NT2/D1 (cell line): ENCODE measurements at regions not wholly inside any gene's neighbourhood (a gene's known extent, or its start where the extent isn't known, plus 50 kb on each side); places are given as distances from the start of the nearest gene placed in this dataset.

Source experiments
- DNase-seq: peaks from one replicate; pipeline ENCODE4 v3.0.0-alpha.2; 2011; ENCODE audit warnings: low read depth, low spot score
- H3K27me3 ChIP-seq: 2 replicates; pipeline ENCODE4 v1.6.0; 2011; ENCODE audit warnings: mild to moderate bottlenecking; ENCODE audit not compliant: insufficient read length, insufficient read depth
- H3K36me3 ChIP-seq: 2 replicates; pipeline ENCODE4 v1.6.1; 2011; ENCODE audit warnings: mild to moderate bottlenecking, low read length, mixed read lengths; ENCODE audit not compliant: insufficient read depth, insufficient read length
- H3K4me1 ChIP-seq: 2 replicates; pipeline ENCODE4 v1.5.1; 2011; ENCODE audit not compliant: insufficient read depth, insufficient read length
- H3K4me3 ChIP-seq: 2 replicates; pipeline ENCODE4 v1.5.1; 2011; ENCODE audit warnings: low read depth; ENCODE audit not compliant: insufficient read length
- H3K9ac ChIP-seq: 2 replicates; pipeline ENCODE4 v1.6.0; 2011; ENCODE audit warnings: low read depth; ENCODE audit not compliant: insufficient read length
- H3K9me3 ChIP-seq: 2 replicates; pipeline ENCODE4 v1.5.1; 2011; ENCODE audit warnings: mild to moderate bottlenecking, low read length; ENCODE audit not compliant: insufficient read depth
- SUZ12 ChIP-seq: IDR thresholded peaks from 2 replicates; pipeline ENCODE4 v1.6.1; 2011; ENCODE audit not compliant: insufficient read length, insufficient read depth; ENCODE audit errors: extremely low read depth
- YY1 ChIP-seq: IDR thresholded peaks from 2 replicates; pipeline ENCODE4 v1.6.1; 2011; ENCODE audit not compliant: insufficient read length, insufficient read depth
- ZNF274 ChIP-seq: IDR thresholded peaks from 2 replicates; pipeline ENCODE4 v1.6.1; 2011; ENCODE audit warnings: mild to moderate bottlenecking, low read depth, low read length

DNA sequence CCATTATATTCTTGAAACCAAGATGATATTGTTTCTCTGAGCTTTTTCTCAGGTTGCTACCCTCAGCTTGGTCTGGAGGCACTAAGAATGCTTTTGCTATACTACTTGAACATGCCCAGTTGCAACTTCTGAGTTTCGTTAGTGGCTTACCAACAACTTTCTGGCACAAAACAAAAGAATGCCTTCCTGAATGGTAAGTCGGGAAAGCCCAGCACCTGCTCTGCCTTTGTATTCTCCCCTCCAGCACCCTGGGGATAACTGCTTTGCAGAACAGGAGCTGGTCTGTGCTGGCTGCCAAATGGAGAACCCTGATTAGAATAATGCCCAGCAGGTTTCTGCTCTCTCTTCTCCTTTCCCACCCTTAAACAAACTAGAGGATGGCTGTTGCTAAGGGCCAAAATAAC, 149.3 kb downstream of the TGFB2 start:
- no peak overlapping the region for H3K9ac ChIP-seq
- H3K27me3 ChIP-seq: no peaks in the 10 kb centered on the region
- DNase-seq: peak; percentile 83
- H3K36me3 ChIP-seq: no peaks in the 10 kb centered on the region
- H3K9me3 ChIP-seq: no peaks in the 10 kb centered on the region
- no peak for TF ChIP-seq YY1
- H3K4me1 ChIP-seq: no peaks in the 10 kb centered on the region
- no peak overlapping the region for H3K4me3 ChIP-seq

DNA sequence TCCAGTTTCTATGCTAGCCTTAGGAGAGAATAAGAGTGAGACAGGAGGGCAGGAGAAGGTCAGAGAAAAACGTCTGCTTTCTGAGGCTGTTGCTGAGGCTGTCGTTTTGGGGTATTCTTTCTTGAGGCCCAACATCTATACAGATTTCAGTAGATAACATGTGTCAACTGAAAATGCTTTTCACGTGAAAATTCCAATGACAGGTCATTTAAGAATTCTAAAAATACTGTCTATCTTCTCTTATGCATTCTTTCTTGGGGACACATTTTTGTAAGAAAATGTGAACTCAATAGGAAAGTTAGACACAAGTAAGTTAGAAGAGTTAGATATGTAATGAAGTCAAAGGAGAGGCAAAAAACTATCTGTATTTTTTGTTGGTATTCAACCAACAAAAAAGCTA, 150.8 kb downstream of the TGFB2 start:
- no peaks in the 10 kb centered on the region for H3K36me3 ChIP-seq
- H3K4me3 ChIP-seq: no peak overlapping the region
- TF ChIP-seq ZNF274 (no peak), YY1 (no peak), SUZ12 (no peak)
- H3K4me1 ChIP-seq: no peaks in the 10 kb centered on the region
- no peaks in the 10 kb centered on the region for H3K27me3 ChIP-seq
- H3K9me3 ChIP-seq: no peaks in the 10 kb centered on the region
- H3K9ac ChIP-seq: no peak overlapping the region
- DNase-seq: no peak

DNA sequence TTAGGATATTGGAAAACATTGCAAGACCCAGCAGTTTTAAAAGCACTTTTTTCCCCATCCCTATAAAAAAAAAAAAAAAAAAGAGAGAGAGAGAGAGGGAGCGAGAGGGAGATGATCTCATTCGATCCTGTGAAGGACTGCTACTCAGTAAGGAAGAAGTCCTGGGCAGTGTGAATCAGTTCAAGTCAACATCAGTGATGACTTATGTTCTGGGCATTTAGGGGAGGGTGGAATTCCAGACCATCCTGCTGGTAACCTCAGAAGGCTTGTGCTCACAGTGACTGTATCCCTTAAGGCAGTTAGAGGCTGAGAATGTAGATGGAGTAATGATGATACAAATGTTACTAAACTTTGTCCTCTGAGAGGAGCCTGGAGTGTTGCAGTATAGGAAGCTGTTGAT, 151.4 kb downstream of the TGFB2 start:
- TF ChIP-seq SUZ12 (no peak), YY1 (no peak), ZNF274 (no peak)
- H3K4me3 ChIP-seq: no peak overlapping the region
- peak; percentile 36 for DNase-seq
- no peak overlapping the region for H3K9ac ChIP-seq
- no peaks in the 10 kb centered on the region for H3K36me3 ChIP-seq
- H3K4me1 ChIP-seq: no peaks in the 10 kb centered on the region
- no peaks in the 10 kb centered on the region for H3K27me3 ChIP-seq
- H3K9me3 ChIP-seq: no peaks in the 10 kb centered on the region

DNA sequence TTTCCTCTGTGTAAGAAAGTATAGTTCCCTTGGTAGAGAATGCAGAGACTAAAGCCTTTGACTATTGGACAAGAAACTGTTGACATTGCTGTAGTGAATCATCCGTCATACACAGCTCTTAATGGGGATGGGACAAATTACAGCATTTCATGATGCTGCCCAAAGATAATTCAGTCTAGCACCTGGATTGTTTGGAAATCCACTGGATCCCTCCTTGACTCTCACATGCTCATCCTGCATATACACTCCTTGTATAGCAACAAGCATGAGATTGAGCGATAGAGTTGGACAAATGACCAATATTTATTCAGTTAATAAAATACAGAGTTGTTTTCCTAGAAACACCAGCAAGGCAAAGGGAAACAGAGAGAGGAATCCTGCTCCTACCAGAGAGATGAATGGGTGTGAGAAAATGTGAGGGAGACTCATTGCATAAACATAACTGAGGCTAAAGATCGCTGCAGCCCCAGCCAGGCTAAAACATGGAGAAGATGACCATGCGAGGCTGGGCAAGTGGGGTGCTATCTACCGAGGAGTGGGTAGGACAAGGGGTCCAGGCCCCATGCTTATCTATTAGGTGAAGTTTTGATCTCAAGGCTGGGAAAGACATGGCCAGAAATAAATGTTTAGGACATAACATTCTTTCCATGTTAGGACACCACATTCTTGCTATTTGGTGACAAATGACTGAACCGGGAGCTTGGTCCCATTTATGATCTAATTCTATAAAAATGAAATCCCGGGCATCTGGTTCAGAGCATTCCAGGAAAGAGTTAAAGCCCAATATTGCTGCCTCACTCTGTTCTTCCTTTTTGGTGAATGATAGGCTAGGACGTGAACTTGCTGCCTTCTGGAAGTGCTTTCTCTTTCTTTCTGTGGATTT, 153.2 kb downstream of the TGFB2 start:
- Histone ChIP-seq H3K36me3 (no peaks in the 10 kb centered on the region), H3K4me1 (no peaks in the 10 kb centered on the region), H3K9ac (no peak overlapping the region), H3K9me3 (no peaks in the 10 kb centered on the region), H3K27me3 (no peaks in the 10 kb centered on the region), H3K4me3 (no peak overlapping the region)
- DNase-seq: no peak
- TF ChIP-seq ZNF274 (no peak), YY1 (no peak), SUZ12 (no peak)

DNA sequence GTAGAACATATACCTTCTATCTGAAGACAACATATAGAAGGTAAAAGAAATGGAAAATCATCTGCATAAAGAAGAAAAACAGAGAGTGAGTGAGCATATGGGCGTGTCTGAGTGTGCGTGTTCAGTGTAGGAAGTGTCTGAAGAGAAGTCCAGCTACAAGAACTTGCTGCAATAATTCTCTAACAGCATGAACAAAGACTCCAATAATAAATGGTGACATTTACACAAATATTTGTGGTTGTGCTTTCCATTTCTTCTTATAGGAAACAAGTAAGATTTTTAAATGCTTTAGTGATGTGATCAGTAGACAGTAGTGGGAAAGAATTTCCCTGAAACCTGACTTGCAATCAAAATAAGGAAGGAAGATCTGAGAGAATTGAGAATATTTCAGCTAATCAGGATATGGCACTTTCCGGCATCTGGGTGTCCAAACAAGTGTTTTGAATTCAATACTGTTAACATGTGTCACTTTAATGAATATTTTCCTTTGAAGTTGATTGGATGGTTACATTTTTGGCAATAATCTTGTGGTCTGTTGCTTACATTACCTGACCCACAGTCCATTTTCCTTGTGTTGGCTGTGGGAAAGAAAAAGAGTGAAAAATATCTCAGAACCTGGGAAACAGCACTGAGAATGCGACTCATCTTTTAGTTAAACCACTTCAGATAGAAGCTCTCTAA, 154.0 kb downstream of the TGFB2 start:
- TF ChIP-seq ZNF274 (no peak), YY1 (no peak), SUZ12 (no peak)

DNA sequence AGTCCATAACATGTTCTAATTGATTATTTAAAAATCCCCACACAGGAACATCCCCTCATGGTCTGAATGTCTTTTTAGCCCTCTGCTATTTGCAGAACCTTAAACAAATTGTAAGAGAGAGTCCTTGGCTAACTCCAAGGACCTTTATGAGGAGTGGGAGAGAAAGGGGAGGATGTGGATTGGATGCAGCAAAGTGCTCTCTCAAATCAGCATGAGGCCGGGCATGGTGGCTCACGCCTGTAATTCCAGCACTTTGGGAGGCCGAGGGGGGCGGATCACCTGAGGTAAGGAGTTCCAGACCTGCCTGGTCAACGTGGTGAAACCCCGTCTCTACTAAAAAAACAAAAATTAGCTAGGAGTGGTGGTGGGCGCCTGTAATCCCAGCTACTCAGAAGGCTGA, 154.8 kb downstream of the TGFB2 start:
- Histone ChIP-seq H3K4me1 (no peaks in the 10 kb centered on the region), H3K9ac (no peak overlapping the region)

More for the DNA sequence above, 154.0 kb downstream of the TGFB2 start:
- H3K36me3 ChIP-seq: no peaks in the 10 kb centered on the region
- no peaks in the 10 kb centered on the region for H3K9me3 ChIP-seq
- no peaks in the 10 kb centered on the region for H3K27me3 ChIP-seq
- no peaks in the 10 kb centered on the region for H3K4me1 ChIP-seq
- no peak overlapping the region for H3K4me3 ChIP-seq
- DNase-seq: no peak
- H3K9ac ChIP-seq: no peak overlapping the region

DNA sequence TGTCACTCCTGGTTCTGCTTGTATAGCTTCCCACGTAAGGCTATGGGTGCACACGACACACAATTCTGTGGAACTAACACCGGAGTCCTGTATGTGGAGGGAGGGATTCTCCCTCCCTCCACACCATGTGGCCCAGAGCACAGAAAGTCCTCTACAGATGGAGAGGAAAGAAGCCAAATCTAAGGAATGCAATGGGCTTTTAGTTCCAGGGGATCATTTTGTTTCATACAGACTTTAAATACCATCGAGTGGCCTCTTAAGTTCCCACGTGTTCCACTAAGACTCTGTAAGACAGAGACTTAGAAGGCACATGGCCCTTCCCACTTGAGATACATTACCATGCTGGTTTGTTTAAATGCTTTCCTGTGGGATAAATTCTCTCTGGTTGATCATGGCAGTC, 156.0 kb downstream of the TGFB2 start:
- TF ChIP-seq YY1: no peak
- no peak for TF ChIP-seq ZNF274
- no peak for TF ChIP-seq SUZ12
- Histone ChIP-seq H3K9me3 (peaks cover 8% of the 10 kb centered on the region; the same call in 1 of the 2 replicates), H3K9ac (no peak overlapping the region), H3K4me3 (no peak overlapping the region), H3K4me1 (no peaks in the 10 kb centered on the region), H3K27me3 (no peaks in the 10 kb centered on the region), H3K36me3 (no peaks in the 10 kb centered on the region)
- DNase-seq: no peak

More for the DNA sequence above, 154.8 kb downstream of the TGFB2 start:
- TF ChIP-seq YY1 (no peak), ZNF274 (no peak), SUZ12 (no peak)
- no peak for DNase-seq
- Histone ChIP-seq H3K27me3 (no peaks in the 10 kb centered on the region), H3K9me3 (no peaks in the 10 kb centered on the region), H3K4me3 (no peak overlapping the region), H3K36me3 (no peaks in the 10 kb centered on the region)
